ENCODE measurements at regions not wholly inside any gene's neighbourhood (a gene's known extent, or its start where the extent isn't known, plus 50 kb on each side); places are given as distances from the start of the nearest gene placed in this dataset.
A peak's percentile ranks its signal among the peaks of the same experiment; 100 is the strongest.

GRCh38 chrX:22396408-22396807, 123.7 kb downstream of the CBLL2 start:
- no peak for DNase-seq

GRCh38 chrX:22397566-22397965, 124.9 kb downstream of the CBLL2 start:
- no peak for DNase-seq

- no peak for DNase-seq
Observed at GRCh38 chrX:22399437-22400192, 126.9 kb downstream of the CBLL2 start.

- no peak for DNase-seq
Observed at GRCh38 chrX:22404297-22404696, 131.6 kb downstream of the CBLL2 start.

GRCh38 chrX:22406201-22406737, 133.6 kb downstream of the CBLL2 start:
- DNase-seq, result no peak

- no peak for DNase-seq
Observed at GRCh38 chrX:22409418-22409817, 136.7 kb downstream of the CBLL2 start.

- no peak for DNase-seq
Observed at GRCh38 chrX:22424122-22424915, 151.6 kb downstream of the CBLL2 start.

GRCh38 chrX:22424919-22425318, 152.2 kb downstream of the CBLL2 start:
- DNase-seq, result no peak

- DNase-seq, result no peak
Observed at GRCh38 chrX:22429704-22430103, 157.0 kb downstream of the CBLL2 start.

- DNase-seq, result no peak
Observed at GRCh38 chrX:22430701-22431100, 158.0 kb downstream of the CBLL2 start.

GRCh38 chrX:22433292-22434070, 160.8 kb downstream of the CBLL2 start:
- no peak for DNase-seq

- no peak for DNase-seq
Observed at GRCh38 chrX:22445880-22446279, 173.2 kb downstream of the CBLL2 start.

- DNase-seq, result no peak
Observed at GRCh38 chrX:22462959-22463358, 190.2 kb downstream of the CBLL2 start.

GRCh38 chrX:22467571-22467970, 194.9 kb downstream of the CBLL2 start:
- no peak for DNase-seq

- no peak for DNase-seq
Observed at GRCh38 chrX:22481436-22481835, 208.7 kb downstream of the CBLL2 start.

GRCh38 chrX:22486296-22486695, 213.6 kb downstream of the CBLL2 start:
- peak; percentile 13 for DNase-seq

- DNase-seq, result no peak
Observed at GRCh38 chrX:22516893-22517292, 244.2 kb downstream of the CBLL2 start.

- no peak for DNase-seq
Observed at GRCh38 chrX:22520128-22520828, 247.6 kb downstream of the CBLL2 start.

GRCh38 chrX:22526339-22526738, 253.6 kb downstream of the CBLL2 start:
- DNase-seq, result no peak

GRCh38 chrX:22527302-22527701, 254.6 kb downstream of the CBLL2 start:
- DNase-seq, result no peak

- no peak for DNase-seq
Observed at GRCh38 chrX:22533898-22534297, 261.2 kb downstream of the CBLL2 start.

- no peak for DNase-seq
Observed at GRCh38 chrX:22534643-22535042, 261.9 kb downstream of the CBLL2 start.

Measured in hematopoietic multipotent progenitor cell treated with erythropoietin and hydrocortisone succinate and interleukin-3 and kit ligand, for 8 days (in vitro differentiated cells).